ENCODE measurements at regions not wholly inside any gene's neighbourhood (a gene's known extent, or its start where the extent isn't known, plus 50 kb on each side); places are given as distances from the start of the nearest gene placed in this dataset.

DNA sequence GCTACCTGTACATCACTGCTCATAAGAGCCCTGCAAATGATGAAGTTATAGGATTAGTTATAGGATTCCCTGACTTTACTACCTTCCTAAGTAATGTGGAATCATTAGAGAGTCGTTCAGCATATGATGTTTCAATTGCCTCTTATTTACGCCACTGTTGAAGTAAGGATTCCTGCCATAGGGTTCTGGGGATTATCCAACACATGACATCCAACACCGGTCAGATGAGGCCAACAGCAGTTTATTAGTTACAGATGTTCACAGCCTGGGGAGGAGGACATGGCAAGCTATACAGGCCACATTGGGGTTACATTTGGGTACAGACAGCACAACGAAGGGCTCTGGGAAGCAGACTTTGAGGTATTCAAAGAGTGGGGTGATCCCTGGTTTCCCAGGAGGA is 134.1 kb upstream of the MC4R start:
- no peaks in the 10 kb centered on the region for H3K9me3 Mint-ChIP-seq
- POLR2A ChIA-PET, result no interaction called here

GRCh38 chr18:60508108-60508507 is 135.5 kb upstream of the MC4R start:
- Mint-ChIP-seq H3K9me3 (no peaks in the 10 kb centered on the region), H3K4me1 (no peaks in the 10 kb centered on the region), H3K4me3 (no peak overlapping the region), H3K27ac (no peak overlapping the region), H3K27me3 (no peaks in the 10 kb centered on the region), H3K36me3 (no peaks in the 10 kb centered on the region)
- DNase-seq (no peak), ATAC-seq (ENCODE audit: low read depth) (no peak)
- POLR2A ChIA-PET, result no interaction called here

More for the DNA sequence above, 134.1 kb upstream of the MC4R start:
- Mint-ChIP-seq H3K27me3 (no peaks in the 10 kb centered on the region), H3K4me1 (no peaks in the 10 kb centered on the region), H3K27ac (no peak overlapping the region), H3K4me3 (no peak overlapping the region), H3K36me3 (no peaks in the 10 kb centered on the region)
- DNase-seq, result no peak
- ATAC-seq (ENCODE audit: low read depth), result no peak

DNA sequence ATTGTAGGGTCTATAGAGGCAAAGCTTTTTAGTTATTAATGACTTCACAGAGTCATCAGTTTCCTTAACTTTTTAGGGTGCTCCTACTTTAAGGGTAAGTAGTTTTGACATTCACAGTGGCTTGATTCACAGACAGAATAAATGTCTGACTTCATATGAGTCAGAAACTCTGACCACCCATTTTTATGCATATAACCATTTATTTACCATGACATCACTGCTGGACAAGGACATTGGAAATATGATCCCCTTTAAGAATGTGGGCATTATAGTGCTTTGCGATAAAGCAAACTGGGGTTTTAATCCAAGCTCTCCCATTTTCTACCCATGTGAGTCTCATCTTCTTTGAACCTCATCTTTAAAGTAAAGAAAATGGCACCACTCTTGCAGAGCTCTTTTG is 162.0 kb upstream of the MC4R start:
- POLR2A ChIA-PET, result no interaction called here
- H3K4me3 Mint-ChIP-seq, result no peak overlapping the region
- no peak overlapping the region for H3K27ac Mint-ChIP-seq
- no peaks in the 10 kb centered on the region for H3K9me3 Mint-ChIP-seq
- no peak for DNase-seq
- ATAC-seq (ENCODE audit: low read depth), result no peak
- no peaks in the 10 kb centered on the region for H3K27me3 Mint-ChIP-seq
- no peaks in the 10 kb centered on the region for H3K4me1 Mint-ChIP-seq
- no peaks in the 10 kb centered on the region for H3K36me3 Mint-ChIP-seq

DNA sequence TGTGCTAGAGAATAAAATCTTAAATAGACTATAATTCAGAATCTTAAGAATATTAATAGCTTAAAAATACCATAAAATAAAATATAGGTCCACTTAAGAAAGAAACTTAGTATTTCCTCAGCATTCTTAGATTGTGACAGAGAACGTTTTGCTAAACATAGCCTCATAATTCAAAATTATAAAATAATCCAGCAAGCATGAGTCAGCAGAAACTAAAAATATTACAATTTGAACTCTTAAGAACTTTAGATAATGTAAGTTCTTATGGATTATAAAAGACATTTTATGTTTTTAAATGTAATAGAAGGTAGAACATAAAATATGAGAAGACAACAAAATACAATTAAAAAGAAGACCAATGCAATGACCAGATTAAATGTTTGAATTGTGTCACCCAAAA is 164.5 kb upstream of the MC4R start:
- Mint-ChIP-seq H3K9me3 (no peaks in the 10 kb centered on the region), H3K27me3 (no peaks in the 10 kb centered on the region), H3K4me1 (no peaks in the 10 kb centered on the region), H3K36me3 (no peaks in the 10 kb centered on the region), H3K27ac (no peak overlapping the region), H3K4me3 (no peak overlapping the region)
- no peak for DNase-seq
- POLR2A ChIA-PET, result no interaction called here
- ATAC-seq (ENCODE audit: low read depth), result no peak

GRCh38 chr18:60538891-60539290 is 166.3 kb upstream of the MC4R start:
- ATAC-seq (ENCODE audit: low read depth) (no peak), DNase-seq (no peak)
- no peaks in the 10 kb centered on the region for H3K9me3 Mint-ChIP-seq
- POLR2A ChIA-PET, result no interaction called here
- H3K27ac Mint-ChIP-seq, result no peak overlapping the region
- H3K4me3 Mint-ChIP-seq, result no peak overlapping the region
- H3K4me1 Mint-ChIP-seq, result no peaks in the 10 kb centered on the region
- no peaks in the 10 kb centered on the region for H3K27me3 Mint-ChIP-seq
- H3K36me3 Mint-ChIP-seq, result no peaks in the 10 kb centered on the region

GRCh38 chr18:60541661-60542060 is 169.1 kb upstream of the MC4R start:
- Mint-ChIP-seq H3K36me3 (no peaks in the 10 kb centered on the region), H3K4me3 (no peak overlapping the region), H3K27ac (no peak overlapping the region), H3K4me1 (no peaks in the 10 kb centered on the region), H3K9me3 (no peaks in the 10 kb centered on the region), H3K27me3 (no peaks in the 10 kb centered on the region)
- ATAC-seq (ENCODE audit: low read depth) (no peak), DNase-seq (no peak)
- POLR2A ChIA-PET, result no interaction called here

DNA sequence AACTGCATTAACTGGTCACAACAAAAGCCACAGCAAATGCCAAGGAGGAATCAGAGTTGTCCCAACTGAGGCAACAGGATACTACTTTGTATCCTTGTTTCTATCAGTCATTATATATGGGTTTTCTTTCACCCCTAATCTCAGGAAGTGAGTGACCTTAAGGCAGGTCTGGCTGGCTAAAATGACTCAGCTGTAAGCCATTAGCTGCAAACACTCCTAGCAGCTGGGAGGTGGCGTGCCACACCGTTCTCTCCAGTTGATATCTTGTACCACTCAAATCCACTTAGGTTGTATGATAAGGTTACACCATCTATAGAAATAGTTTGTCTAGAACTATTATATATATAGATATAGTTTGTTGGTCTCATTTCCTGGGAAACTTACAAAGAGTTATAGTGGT is 171.1 kb upstream of the MC4R start:
- ATAC-seq (ENCODE audit: low read depth), result no peak
- H3K27me3 Mint-ChIP-seq, result no peaks in the 10 kb centered on the region
- POLR2A ChIA-PET, result no interaction called here
- H3K27ac Mint-ChIP-seq, result no peak overlapping the region
- H3K36me3 Mint-ChIP-seq, result no peaks in the 10 kb centered on the region
- H3K4me1 Mint-ChIP-seq, result no peaks in the 10 kb centered on the region
- H3K4me3 Mint-ChIP-seq, result no peak overlapping the region
- DNase-seq, result no peak
- H3K9me3 Mint-ChIP-seq, result no peaks in the 10 kb centered on the region

GRCh38 chr18:60549338-60549960 is 176.9 kb upstream of the MC4R start:
- POLR2A ChIA-PET, result no interaction called here
- DNase-seq, result no peak
- Mint-ChIP-seq H3K27me3 (no peaks in the 10 kb centered on the region), H3K9me3 (no peaks in the 10 kb centered on the region), H3K4me1 (no peaks in the 10 kb centered on the region), H3K27ac (no peak overlapping the region), H3K36me3 (no peaks in the 10 kb centered on the region), H3K4me3 (no peak overlapping the region)
- ATAC-seq (ENCODE audit: low read depth), result no peak

DNA sequence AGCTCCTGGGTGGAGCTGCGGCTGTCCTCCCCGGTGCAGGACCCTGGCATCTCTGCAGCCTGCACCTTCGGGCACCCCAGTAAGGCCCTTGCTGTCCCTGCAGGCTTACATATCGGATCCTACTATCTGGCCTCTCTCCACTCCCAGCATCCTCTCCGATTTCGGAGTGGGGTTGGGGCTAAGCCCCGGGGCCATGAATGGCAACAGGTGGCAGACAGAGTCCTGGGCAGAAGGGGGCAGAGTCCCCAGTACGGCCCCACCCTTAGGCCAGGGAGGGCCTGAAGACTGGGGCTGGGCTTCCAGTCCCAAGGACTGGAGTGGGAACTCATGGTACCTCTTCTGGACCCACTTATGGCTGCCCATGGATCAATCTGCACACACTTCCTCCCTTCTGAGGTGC is 180.4 kb upstream of the MC4R start:
- DNase-seq, result no peak
- Mint-ChIP-seq H3K4me3 (no peak overlapping the region), H3K4me1 (no peaks in the 10 kb centered on the region), H3K27ac (no peak overlapping the region), H3K36me3 (no peaks in the 10 kb centered on the region), H3K9me3 (no peaks in the 10 kb centered on the region), H3K27me3 (no peaks in the 10 kb centered on the region)
- no peak for ATAC-seq (ENCODE audit: low read depth)
- POLR2A ChIA-PET, result no interaction called here

DNA sequence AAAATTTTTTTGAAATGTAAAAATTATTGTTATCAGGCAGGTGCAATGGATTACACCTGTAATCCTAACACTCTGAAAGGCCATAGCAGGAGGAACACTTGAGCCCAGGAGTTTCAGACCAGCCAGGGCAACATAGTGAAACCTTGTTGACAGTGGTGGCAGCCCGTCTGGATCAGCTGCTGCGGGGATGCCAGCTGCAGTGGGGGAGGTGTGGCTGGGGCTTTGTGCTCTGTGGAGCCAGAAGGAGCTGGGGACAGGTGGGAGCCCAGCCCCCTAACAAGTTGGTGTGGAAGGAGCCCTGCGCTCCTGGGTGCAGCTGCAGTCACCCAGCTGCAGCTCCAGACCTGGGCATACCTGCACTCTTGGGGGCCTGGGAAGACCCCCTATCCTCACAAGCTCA is 182.4 kb upstream of the MC4R start:
- POLR2A ChIA-PET, result no interaction called here
- no peaks in the 10 kb centered on the region for H3K27me3 Mint-ChIP-seq
- H3K27ac Mint-ChIP-seq, result no peak overlapping the region
- no peak overlapping the region for H3K4me3 Mint-ChIP-seq
- DNase-seq (no peak), ATAC-seq (ENCODE audit: low read depth) (no peak)
- H3K9me3 Mint-ChIP-seq, result no peaks in the 10 kb centered on the region
- no peaks in the 10 kb centered on the region for H3K4me1 Mint-ChIP-seq
- no peaks in the 10 kb centered on the region for H3K36me3 Mint-ChIP-seq

GRCh38 chr18:60555625-60556024 is 183.1 kb upstream of the MC4R start:
- POLR2A ChIA-PET, result no interaction called here
- DNase-seq (no peak), ATAC-seq (ENCODE audit: low read depth) (no peak)
- no peaks in the 10 kb centered on the region for H3K27me3 Mint-ChIP-seq
- no peaks in the 10 kb centered on the region for H3K36me3 Mint-ChIP-seq
- no peak overlapping the region for H3K27ac Mint-ChIP-seq
- H3K9me3 Mint-ChIP-seq, result no peaks in the 10 kb centered on the region
- no peak overlapping the region for H3K4me3 Mint-ChIP-seq
- no peaks in the 10 kb centered on the region for H3K4me1 Mint-ChIP-seq

- Mint-ChIP-seq H3K9me3 (no peaks in the 10 kb centered on the region), H3K4me3 (no peak overlapping the region), H3K4me1 (no peaks in the 10 kb centered on the region), H3K27me3 (no peaks in the 10 kb centered on the region), H3K27ac (no peak overlapping the region), H3K36me3 (no peaks in the 10 kb centered on the region)
- POLR2A ChIA-PET, result no interaction called here
- DNase-seq (no peak), ATAC-seq (ENCODE audit: low read depth) (no peak)
Measured at GRCh38 chr18:60556326-60556725, 183.8 kb upstream of the MC4R start.

DNA sequence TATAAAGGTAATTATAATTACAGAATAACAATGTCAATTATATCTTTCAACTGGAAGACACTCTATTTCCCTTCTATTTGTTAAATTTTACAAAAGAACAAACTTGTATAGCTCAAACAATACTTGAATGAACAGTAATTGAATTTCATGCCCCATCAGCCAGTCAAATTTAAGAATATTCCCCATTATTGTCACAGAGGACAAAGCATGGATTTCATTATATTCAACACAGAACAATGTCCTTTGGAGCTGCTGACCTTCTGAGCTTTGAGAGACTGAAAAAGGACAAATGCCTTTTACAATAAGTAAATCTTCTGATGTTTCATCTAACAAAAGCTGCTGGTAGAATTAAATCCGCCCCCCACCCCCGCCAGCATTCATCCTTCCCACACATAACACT is 187.5 kb upstream of the MC4R start:
- no peaks in the 10 kb centered on the region for H3K27me3 Mint-ChIP-seq
- H3K4me1 Mint-ChIP-seq, result no peaks in the 10 kb centered on the region
- POLR2A ChIA-PET, result interaction anchor here (0.6 kb wide), 1 partner anchor 570 kb away, joined by 3 read pairs; no protein-coding TSS in a partner anchor
- no peak overlapping the region for H3K4me3 Mint-ChIP-seq
- no peak for ATAC-seq (ENCODE audit: low read depth)
- H3K36me3 Mint-ChIP-seq, result no peaks in the 10 kb centered on the region
- DNase-seq, result no peak
- H3K9me3 Mint-ChIP-seq, result no peaks in the 10 kb centered on the region
- H3K27ac Mint-ChIP-seq, result no peak overlapping the region

DNA sequence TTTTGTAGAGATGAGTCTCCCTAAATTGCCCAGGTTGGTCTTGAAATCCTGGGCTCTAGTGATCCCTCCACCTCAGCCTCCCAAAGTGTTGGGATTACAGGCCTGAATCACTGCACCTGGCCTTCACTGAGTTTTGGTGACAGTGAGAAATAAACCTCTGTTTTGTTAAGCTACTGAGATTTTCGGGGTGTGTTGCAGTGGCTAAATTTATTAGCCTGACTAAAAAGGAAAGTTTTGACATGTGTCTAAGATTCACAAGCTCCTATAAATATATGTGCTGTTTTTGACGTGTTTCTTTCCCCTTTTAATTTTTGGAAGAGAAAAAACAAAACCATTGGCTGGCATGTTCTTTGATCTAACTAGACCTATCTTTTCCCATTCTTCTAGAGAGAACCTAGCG is 190.5 kb upstream of the MC4R start:
- DNase-seq, result no peak
- Mint-ChIP-seq H3K9me3 (no peaks in the 10 kb centered on the region), H3K36me3 (no peaks in the 10 kb centered on the region), H3K27ac (no peak overlapping the region), H3K4me3 (no peak overlapping the region), H3K27me3 (no peaks in the 10 kb centered on the region), H3K4me1 (no peaks in the 10 kb centered on the region)
- ATAC-seq (ENCODE audit: low read depth), result no peak
- POLR2A ChIA-PET, result no interaction called here

DNA sequence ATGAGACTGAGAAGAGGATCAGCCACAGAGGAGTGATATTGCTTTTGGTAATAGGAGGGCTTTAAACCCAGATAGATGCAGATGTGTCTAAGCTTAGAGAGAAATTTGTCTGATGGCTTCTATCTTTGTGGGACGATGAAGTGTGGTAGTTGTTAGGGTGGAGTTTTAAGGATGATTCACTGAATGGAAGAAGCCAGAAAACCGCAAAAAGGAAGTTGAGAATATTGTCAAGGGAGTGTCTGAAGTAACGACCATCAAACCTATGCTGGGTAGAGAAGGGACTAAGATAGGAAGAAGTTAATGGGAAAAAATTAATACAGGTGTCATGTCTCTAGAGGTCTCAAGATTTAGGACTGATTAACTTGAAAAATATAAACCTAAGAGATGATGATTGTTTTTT is 195.6 kb upstream of the MC4R start:
- DNase-seq (no peak), ATAC-seq (ENCODE audit: low read depth) (no peak)
- POLR2A ChIA-PET, result no interaction called here
- Mint-ChIP-seq H3K4me1 (no peaks in the 10 kb centered on the region), H3K27me3 (no peaks in the 10 kb centered on the region), H3K27ac (no peak overlapping the region), H3K9me3 (no peaks in the 10 kb centered on the region), H3K4me3 (no peak overlapping the region), H3K36me3 (no peaks in the 10 kb centered on the region)
